ENCODE measurements at regions not wholly inside any gene's neighbourhood (a gene's known extent, or its start where the extent isn't known, plus 50 kb on each side); places are given as distances from the start of the nearest gene placed in this dataset.

DNA sequence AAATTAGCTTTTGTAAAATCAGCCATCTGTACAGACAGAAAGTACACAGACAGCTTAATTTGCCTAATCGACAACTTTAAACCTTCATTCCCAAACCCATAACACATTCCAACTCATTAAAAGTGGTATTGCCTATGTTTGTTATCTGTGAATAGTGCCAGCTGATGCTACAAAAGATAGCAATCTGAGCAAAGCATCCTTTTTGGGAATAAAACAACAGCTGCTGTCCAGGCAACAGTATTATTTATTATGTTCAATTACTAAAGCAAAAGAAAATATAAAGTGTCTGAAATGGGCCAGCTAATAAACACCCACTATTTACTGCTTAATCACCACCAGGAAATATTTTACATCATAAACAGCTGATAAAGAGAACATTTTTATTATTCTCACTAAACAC lies 134.8 kb upstream of the ABI3BP start:
- CTCF ChIA-PET: interaction anchor here (0.7 to 0.9 kb wide), 2 partner anchors 22 to 68 kb away, joined by 3 read pairs; no protein-coding TSS in a partner anchor
- peak overlapping the region; percentile 52 for H3K27ac Mint-ChIP-seq (ENCODE audit: unreplicated experiment)
- intact Hi-C loops (cut with micrococcal nuclease; ENCODE audit: unreplicated experiment): no loop called here
- no peak overlapping the region for H3K4me3 Mint-ChIP-seq (ENCODE audit: low read depth, unreplicated experiment)
- H3K27me3 Mint-ChIP-seq (ENCODE audit: unreplicated experiment): no peaks in the 10 kb centered on the region
- peaks cover 5% of the 10 kb centered on the region for H3K36me3 Mint-ChIP-seq (ENCODE audit: insufficient read depth, unreplicated experiment)
- no peaks in the 10 kb centered on the region for H3K9me3 Mint-ChIP-seq (ENCODE audit: low read depth, unreplicated experiment)
- peaks cover 51% of the 10 kb centered on the region for H3K4me1 Mint-ChIP-seq (ENCODE audit: low read depth, unreplicated experiment)
- BruUV-seq (replicated peaks): no TSS peak
- DNase-seq: no peak
- TF ChIP-seq, protein P1, sequence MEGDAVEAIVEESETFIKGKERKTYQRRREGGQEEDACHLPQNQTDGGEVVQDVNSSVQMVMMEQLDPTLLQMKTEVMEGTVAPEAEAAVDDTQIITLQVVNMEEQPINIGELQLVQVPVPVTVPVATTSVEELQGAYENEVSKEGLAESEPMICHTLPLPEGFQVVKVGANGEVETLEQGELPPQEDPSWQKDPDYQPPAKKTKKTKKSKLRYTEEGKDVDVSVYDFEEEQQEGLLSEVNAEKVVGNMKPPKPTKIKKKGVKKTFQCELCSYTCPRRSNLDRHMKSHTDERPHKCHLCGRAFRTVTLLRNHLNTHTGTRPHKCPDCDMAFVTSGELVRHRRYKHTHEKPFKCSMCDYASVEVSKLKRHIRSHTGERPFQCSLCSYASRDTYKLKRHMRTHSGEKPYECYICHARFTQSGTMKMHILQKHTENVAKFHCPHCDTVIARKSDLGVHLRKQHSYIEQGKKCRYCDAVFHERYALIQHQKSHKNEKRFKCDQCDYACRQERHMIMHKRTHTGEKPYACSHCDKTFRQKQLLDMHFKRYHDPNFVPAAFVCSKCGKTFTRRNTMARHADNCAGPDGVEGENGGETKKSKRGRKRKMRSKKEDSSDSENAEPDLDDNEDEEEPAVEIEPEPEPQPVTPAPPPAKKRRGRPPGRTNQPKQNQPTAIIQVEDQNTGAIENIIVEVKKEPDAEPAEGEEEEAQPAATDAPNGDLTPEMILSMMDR (IDR thresholded peaks at IDR 0.05; ENCODE audit: unreplicated experiment): no peak

DNA sequence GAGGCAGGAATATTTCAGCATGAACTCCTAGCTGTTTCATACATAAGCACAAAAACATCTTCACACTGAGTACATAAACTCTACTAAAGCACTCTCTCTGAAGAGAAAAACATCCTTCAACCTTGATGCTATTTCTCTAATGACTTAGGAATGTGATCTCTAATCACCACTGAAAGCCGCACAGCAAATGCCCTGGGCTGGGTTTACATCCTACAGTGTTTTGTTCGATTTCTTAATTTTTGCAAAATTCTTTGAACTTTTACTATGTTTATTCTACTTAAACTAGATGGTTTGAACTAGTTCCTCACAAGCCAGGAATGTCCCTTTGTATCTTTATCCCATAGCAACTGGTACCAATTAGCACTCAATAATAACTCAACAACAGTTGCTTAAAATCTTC lies 130.9 kb upstream of the ABI3BP start:
- no TSS peak for BruUV-seq (replicated peaks)
- Mint-ChIP-seq H3K9me3 (ENCODE audit: low read depth, unreplicated experiment) (no peaks in the 10 kb centered on the region), H3K27ac (ENCODE audit: unreplicated experiment) (no peak overlapping the region), H3K36me3 (ENCODE audit: insufficient read depth, unreplicated experiment) (no peaks in the 10 kb centered on the region), H3K4me3 (ENCODE audit: low read depth, unreplicated experiment) (no peak overlapping the region), H3K27me3 (ENCODE audit: unreplicated experiment) (no peaks in the 10 kb centered on the region), H3K4me1 (ENCODE audit: low read depth, unreplicated experiment) (peaks cover 29% of the 10 kb centered on the region)
- TF ChIP-seq, protein P1 (IDR thresholded peaks at IDR 0.05; ENCODE audit: unreplicated experiment): no peak
- CTCF ChIA-PET: no interaction called here
- DNase-seq: no peak
- intact Hi-C loops (cut with micrococcal nuclease; ENCODE audit: unreplicated experiment): no loop called here

DNA sequence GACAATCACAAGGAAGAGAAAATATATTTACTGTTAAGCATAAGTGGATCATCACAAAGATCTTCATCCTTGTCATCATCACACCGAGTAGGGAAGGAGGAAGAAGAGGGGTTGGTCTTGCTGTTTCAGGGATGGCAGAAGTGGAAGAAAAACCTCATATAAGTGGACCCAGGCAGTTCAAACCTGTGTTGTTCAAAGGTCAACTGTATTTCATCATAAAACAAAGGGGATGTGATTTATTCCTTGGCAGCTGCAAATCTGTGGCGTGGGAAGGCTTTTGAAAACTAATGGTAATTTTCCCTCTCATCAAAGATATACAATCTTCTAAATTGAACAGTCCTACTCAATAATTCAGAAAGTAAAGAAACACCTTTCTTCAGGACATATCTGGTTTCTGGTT lies 129.9 kb upstream of the ABI3BP start:
- H3K36me3 Mint-ChIP-seq (ENCODE audit: insufficient read depth, unreplicated experiment): no peaks in the 10 kb centered on the region
- TF ChIP-seq, protein P1 (IDR thresholded peaks at IDR 0.05; ENCODE audit: unreplicated experiment): no peak
- no peaks in the 10 kb centered on the region for H3K9me3 Mint-ChIP-seq (ENCODE audit: low read depth, unreplicated experiment)
- H3K27ac Mint-ChIP-seq (ENCODE audit: unreplicated experiment): peak overlapping the region; percentile 21
- H3K4me1 Mint-ChIP-seq (ENCODE audit: low read depth, unreplicated experiment): peaks cover 18% of the 10 kb centered on the region
- CTCF ChIA-PET: interaction anchor here (0.6 kb wide), 3 partner anchors 36 to 460 kb away, joined by 3 to 4 read pairs (median 4); no protein-coding TSS in a partner anchor
- H3K4me3 Mint-ChIP-seq (ENCODE audit: low read depth, unreplicated experiment): no peak overlapping the region
- no peaks in the 10 kb centered on the region for H3K27me3 Mint-ChIP-seq (ENCODE audit: unreplicated experiment)
- no peak for DNase-seq
- intact Hi-C loops (cut with micrococcal nuclease; ENCODE audit: unreplicated experiment): no loop called here
- no TSS peak for BruUV-seq (replicated peaks)

DNA sequence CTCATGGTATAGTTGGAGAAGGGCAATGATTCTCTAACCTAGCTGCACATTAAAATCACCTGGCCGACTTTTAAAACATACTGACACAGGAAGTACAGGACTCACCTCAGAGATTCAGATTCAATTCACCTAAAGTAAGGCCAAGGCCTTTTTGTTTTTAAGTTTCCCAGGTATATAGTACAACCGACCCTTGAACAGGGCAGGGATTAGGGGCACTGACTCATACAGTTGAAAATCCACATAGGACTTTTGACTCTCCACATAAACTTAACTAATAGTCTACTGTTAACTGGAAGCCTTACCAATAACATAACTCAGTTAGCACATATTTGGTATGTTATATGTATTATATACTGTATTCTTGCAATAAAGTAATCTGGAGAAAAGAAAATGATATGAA lies 129.5 kb upstream of the ABI3BP start:
- Mint-ChIP-seq H3K36me3 (ENCODE audit: insufficient read depth, unreplicated experiment) (no peaks in the 10 kb centered on the region), H3K27me3 (ENCODE audit: unreplicated experiment) (no peaks in the 10 kb centered on the region), H3K4me1 (ENCODE audit: low read depth, unreplicated experiment) (peaks cover 18% of the 10 kb centered on the region), H3K9me3 (ENCODE audit: low read depth, unreplicated experiment) (no peaks in the 10 kb centered on the region), H3K27ac (ENCODE audit: unreplicated experiment) (peak overlapping the region; percentile 21), H3K4me3 (ENCODE audit: low read depth, unreplicated experiment) (no peak overlapping the region)
- CTCF ChIA-PET: interaction anchor here (0.6 kb wide), 3 partner anchors 36 to 461 kb away, joined by 3 to 4 read pairs (median 4); no protein-coding TSS in a partner anchor
- no peak for DNase-seq
- TF ChIP-seq, protein P1 (IDR thresholded peaks at IDR 0.05; ENCODE audit: unreplicated experiment): no peak
- intact Hi-C loops (cut with micrococcal nuclease; ENCODE audit: unreplicated experiment): no loop called here
- BruUV-seq (replicated peaks): no TSS peak

Measured in Calu3 (cell line).